GM12874 (cell line): ENCODE measurements at regions not wholly inside any gene's neighbourhood (a gene's known extent, or its start where the extent isn't known, plus 50 kb on each side); places are given as distances from the start of the nearest gene placed in this dataset.

Experiments
- CTCF ChIP-seq: IDR thresholded peaks from 2 replicates; pipeline ENCODE4 v1.5.1; 2011; ENCODE audit warnings: low read depth, mild to moderate bottlenecking, control low read depth, low read length, moderate library complexity; ENCODE audit not compliant: insufficient read depth

GRCh38 chr2:221747289-221747972 is 175.3 kb upstream of the EPHA4 start:
- no peak for TF ChIP-seq CTCF

GRCh38 chr2:221741496-221742211 is 169.6 kb upstream of the EPHA4 start:
- no peak for TF ChIP-seq CTCF

GRCh38 chr2:221731432-221732145 is 159.5 kb upstream of the EPHA4 start:
- TF ChIP-seq CTCF = no peak

GRCh38 chr2:221726894-221727513 is 154.9 kb upstream of the EPHA4 start:
- TF ChIP-seq CTCF = no peak

GRCh38 chr2:221724631-221725203 is 152.6 kb upstream of the EPHA4 start:
- TF ChIP-seq CTCF = no peak

- no peak for TF ChIP-seq CTCF
These were observed 144.6 kb upstream of the EPHA4 start for GRCh38 chr2:221716426-221717303.
